ELR (cell line): ENCODE measurements at regions not wholly inside any gene's neighbourhood (a gene's known extent, or its start where the extent isn't known, plus 50 kb on each side); places are given as distances from the start of the nearest gene placed in this dataset.

Experiments
- DNase-seq: peaks from one replicate; pipeline ENCODE4 v3.0.0-alpha.2; 2015; ENCODE audit warnings: low read depth

GRCh38 chr3:152719264-152719663, 115.7 kb upstream of the P2RY1 start:
- peak; percentile 77 for DNase-seq

- DNase-seq = no peak
Measured at GRCh38 chr3:152720951-152721718, 113.8 kb upstream of the P2RY1 start.

- no peak for DNase-seq
Measured at GRCh38 chr3:152724270-152724669, 110.7 kb upstream of the P2RY1 start.

DNA sequence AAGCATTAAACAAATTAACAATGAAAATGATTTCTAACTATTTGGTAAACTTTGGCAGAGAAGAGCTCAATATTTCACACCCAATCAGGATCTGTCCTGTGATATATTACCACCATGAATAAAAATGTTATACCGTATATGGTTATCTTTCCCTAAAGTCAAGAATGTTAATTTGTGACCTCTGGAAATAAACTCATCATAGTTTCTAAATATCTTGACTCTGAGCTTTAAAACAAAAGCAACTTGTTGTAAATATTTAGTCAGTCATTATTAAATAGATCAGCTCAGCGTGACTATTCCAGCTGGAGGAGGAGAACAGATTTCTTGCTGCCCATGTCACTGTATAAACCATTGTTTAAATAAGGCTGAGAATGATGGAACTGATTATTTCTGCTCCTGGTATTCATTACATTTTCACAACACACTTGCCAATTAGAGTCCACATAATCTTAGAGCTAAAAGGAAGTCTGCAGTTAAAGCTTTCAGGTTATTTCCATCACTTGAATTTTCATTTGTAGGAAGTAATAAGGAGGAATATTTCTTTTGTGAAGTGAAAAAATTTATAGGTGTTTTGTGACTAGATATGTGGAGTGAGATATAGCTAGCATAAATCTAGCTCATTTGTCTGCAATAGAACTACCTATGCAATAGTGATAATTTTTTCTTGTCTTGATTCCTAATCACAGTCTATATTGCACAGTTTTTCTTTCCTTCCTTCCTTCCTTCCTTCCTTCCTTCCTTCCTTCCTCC, 106.5 kb upstream of the P2RY1 start:
- no peak for DNase-seq

DNA sequence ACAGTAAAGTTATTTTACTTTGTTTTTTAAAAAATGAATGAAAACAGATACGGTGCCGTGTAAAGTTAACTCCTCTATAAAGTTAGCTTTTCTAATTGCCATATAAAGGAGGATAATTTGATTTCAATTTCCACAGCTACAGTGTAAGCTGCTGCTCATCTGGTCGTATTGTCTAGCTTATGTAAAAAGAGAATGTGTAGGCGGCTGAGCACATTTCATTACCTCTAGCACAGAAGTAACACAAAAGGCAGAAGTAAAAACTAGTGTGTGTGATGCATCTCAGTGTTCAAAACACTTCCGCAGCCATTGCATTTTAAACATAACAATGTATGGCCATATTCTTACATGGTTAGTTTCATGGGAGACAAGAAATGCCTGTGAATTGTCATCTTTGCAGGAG, 105.0 kb upstream of the P2RY1 start:
- DNase-seq = no peak

DNA sequence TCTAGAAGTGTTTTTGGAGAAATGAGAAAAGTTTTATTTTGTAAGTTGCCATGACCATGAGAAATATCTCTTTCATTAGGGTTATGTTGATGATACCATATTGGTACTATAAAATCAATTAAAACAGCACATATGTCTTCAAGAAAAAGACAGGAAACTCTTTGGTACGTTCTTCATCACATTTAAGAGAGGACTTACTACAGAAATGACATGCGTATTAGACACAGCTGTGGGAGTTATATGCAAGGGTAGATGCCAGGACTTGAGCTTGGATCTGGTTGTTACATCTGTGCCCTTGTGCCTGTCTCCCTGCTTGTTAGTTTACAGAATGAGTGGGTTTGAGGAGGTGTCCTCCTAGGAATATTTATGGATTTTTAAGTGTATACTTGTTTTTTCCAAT, 103.4 kb upstream of the P2RY1 start:
- no peak for DNase-seq

- no peak for DNase-seq
Measured at GRCh38 chr3:152733584-152734119, 101.3 kb upstream of the P2RY1 start.

- DNase-seq = peak; percentile 47
Measured at GRCh38 chr3:152737021-152737908, 97.7 kb upstream of the P2RY1 start.

- no peak for DNase-seq
Measured at GRCh38 chr3:152738656-152739055, 96.3 kb upstream of the P2RY1 start.

DNA sequence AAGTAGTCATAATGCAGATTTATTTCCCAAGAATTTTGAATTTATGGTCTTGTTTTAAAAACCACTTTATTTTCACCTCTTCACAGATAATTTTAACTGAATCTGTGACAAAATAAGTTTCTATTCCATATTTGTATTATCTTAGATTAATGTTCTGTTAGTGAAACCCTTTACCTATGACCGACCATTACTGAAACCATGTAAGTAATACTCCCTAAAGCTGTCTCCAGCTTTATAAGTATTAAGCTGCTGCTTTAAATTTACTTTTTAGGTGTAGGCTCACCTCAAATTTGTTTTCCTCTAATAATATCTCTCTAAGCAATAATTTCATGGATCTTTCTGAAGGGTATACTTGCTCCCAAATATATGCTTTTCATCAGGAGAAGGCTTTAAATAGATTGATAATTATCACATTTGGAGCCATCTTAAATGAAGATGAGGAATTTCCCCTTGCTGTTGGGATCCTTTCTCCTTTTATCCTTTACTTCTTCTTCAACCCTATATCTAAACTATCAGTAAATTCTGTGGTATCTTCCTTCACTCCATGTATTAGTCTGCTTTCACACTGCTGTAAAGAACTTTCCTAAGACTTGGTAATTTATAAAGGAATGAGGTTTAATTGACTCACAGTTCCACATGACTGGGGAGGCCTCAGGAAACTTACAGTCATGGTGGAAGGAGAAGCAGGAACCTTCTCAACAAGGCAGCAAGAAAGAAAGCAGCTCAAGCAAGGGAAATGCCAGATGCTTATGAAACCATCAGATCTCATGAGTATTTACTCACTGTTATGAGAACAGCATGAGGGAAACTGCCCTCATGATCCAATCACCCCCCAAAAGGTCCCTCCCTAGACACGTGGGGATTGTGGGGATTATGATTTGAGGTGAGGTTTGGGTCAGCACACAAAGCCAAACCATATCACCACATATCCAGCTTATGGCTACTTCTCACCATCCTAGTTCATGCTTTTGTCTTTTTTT, 92.3 kb upstream of the P2RY1 start:
- DNase-seq = no peak

DNA sequence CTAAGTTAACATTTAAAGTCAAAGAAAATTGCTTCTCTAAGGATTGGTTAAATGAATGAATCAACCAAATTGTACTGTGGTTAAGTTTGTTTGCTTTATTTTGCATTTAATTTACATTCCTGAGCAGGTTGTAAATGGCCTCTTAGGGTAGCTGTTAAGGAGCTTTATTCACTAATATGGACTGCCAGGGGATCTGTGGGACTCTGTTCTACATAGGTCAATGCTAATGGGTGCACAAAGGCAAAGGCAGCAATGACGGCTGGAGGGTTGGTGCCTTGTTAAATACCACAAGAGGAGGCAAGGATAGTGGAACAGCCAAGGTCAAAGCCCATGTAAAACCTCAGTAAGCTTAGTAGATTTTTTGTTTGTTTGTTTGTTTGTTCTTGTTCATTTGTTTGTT, 89.3 kb upstream of the P2RY1 start:
- DNase-seq = no peak

DNA sequence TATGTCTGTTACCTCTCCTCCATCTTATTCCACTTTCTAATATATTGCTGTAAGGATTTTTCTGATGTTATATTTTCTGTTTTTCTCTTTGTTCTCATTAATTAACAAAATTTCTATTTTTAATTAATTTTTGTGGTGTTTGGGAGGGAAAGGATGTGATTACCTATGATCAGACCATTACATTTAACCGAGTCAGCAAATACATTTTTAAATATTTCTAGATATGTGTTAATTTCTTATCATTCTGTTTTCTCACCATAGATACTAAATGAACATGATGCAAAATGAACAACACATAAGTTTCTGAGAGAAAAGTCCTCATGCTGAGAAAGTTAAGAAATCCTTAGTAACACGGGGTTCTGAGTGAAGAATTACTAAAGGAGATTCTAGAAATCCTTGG, 80.6 kb upstream of the P2RY1 start:
- no peak for DNase-seq

DNA sequence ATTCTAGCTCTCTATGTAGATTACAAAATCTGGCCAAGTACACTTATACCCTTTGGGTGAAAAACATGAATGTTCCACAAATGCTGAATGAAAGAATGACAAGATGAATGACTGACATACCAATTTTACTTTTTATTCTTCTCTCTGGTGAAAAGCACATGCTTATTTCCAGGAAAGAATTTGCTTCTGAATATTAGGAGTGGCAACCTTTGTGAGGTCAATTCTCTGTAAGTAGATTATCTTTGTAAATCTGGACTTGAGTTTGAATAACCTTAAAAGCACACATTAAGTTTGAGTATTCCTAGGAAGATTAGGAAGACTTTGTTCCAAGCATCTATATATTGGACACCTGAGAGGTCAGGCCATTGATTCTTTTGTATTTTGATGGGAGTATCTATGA, 78.1 kb upstream of the P2RY1 start:
- DNase-seq = no peak

GRCh38 chr3:152760024-152760563, 74.8 kb upstream of the P2RY1 start:
- no peak for DNase-seq

- DNase-seq = no peak
Measured at GRCh38 chr3:152760591-152760990, 74.3 kb upstream of the P2RY1 start.

- no peak for DNase-seq
Measured at GRCh38 chr3:152768478-152768877, 66.5 kb upstream of the P2RY1 start.

GRCh38 chr3:152769523-152769922, 65.4 kb upstream of the P2RY1 start:
- DNase-seq = no peak

- no peak for DNase-seq
Measured at GRCh38 chr3:152770296-152770695, 64.6 kb upstream of the P2RY1 start.

GRCh38 chr3:152771120-152771519, 63.8 kb upstream of the P2RY1 start:
- no peak for DNase-seq

GRCh38 chr3:152772674-152773225, 62.2 kb upstream of the P2RY1 start:
- DNase-seq = no peak

- DNase-seq = no peak
Measured at GRCh38 chr3:152773633-152774032, 61.3 kb upstream of the P2RY1 start.
